Vagina (tissue), 2 donors: ENCODE measurements at regions not wholly inside any gene's neighbourhood (a gene's known extent, or its start where the extent isn't known, plus 50 kb on each side); places are given as distances from the start of the nearest gene placed in this dataset.
"Not testable (repeated sequence)": the region's sequence is repeated elsewhere in the genome, so short reads cannot be mapped to it uniquely, and the experiment has no call there.

ENCODE experiments used
- CTCF ChIP-seq, 3 experiments: fragments of 450-650 bp in 2 of 3; fragments of 200-600 bp in 1 of 3; sonication (generic) in 1 of 3; IDR thresholded peaks; one replicate each; pipeline ENCODE4 v1.5.1; 2017 to 2019; ENCODE audit warnings: antibody characterized with exemption in 3 of 3, mild to moderate bottlenecking in 2 of 3, moderate library complexity in 2 of 3
- POLR2AphosphoS5 ChIP-seq, 2 donors: sonication (generic); formaldehyde crosslinking; IDR thresholded peaks; one replicate each; pipeline ENCODE4 v1.9.0; 2017; ENCODE audit warnings: antibody characterized with exemption in 2 of 2, mild to moderate bottlenecking in 2 of 2, low read depth in 1 of 2; ENCODE audit not compliant: insufficient read depth in 1 of 2

DNA sequence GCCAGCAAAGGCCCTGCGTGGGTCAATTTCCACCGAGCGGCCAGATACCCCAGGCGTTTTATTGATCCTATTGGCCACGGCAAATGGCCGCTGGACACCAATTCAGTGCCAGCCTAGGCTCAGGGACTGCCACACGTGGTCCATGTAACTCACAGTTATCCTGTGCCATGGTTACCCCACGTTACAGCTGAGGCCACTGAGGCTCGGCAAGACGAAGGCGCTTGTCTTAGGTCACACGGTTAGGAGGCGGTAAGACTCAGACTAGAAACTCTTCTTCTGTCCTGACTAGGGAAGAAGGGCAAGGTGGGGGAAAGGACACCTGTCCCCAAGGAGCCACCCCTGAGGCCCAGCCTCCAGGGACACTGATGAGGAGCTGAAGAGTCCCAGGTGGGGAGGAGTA, 381.1 kb upstream of the ZNF722 start:
- TF ChIP-seq POLR2AphosphoS5 (IDR thresholded peaks at IDR 0.05; ENCODE audit: insufficient read depth in 1 of 2, low read depth in 1 of 2); CTCF (IDR thresholded peaks at IDR 0.05): not testable (repeated sequence)
